BLaER1 treated with 17β-estradiol and CSF1 and Interleukin-3, amounts not matched to agents 10 nM and 100 nM (cell line): ENCODE measurements at regions not wholly inside any gene's neighbourhood (a gene's known extent, or its start where the extent isn't known, plus 50 kb on each side); places are given as distances from the start of the nearest gene placed in this dataset.

ENCODE experiments used
- H3K27ac ChIP-seq, 11 experiments: shearing (Covaris generic); formaldehyde crosslinking; 2 replicates each; pipeline ENCODE4 v1.8.1; 2022
- H3K27me3 ChIP-seq, 11 experiments: shearing (Covaris generic); formaldehyde crosslinking; 2 replicates each; pipeline ENCODE4 v1.8.1; 2022
- H3K36me3 ChIP-seq, 11 experiments: shearing (Covaris generic); formaldehyde crosslinking; 2 replicates each; pipeline ENCODE4 v1.8.1; 2022
- H3K4me1 ChIP-seq, 10 experiments: shearing (Covaris generic); formaldehyde crosslinking; 2 replicates each; pipeline ENCODE4 v1.8.1; 2022
- H3K4me2 ChIP-seq, 11 experiments: shearing (Covaris generic); formaldehyde crosslinking; 2 replicates each; pipeline ENCODE4 v1.8.1; 2022
- H3K4me3 ChIP-seq, 10 experiments: shearing (Covaris generic); formaldehyde crosslinking; 2 replicates each; pipeline ENCODE4 v1.8.1; 2022
- H3K9ac ChIP-seq, 11 experiments: shearing (Covaris generic); formaldehyde crosslinking; 2 replicates each; pipeline ENCODE4 v1.8.1; 2022
- H3K9me3 ChIP-seq, 11 experiments: shearing (Covaris generic); formaldehyde crosslinking; replicated peaks in 1 of 11; 2 replicates each; pipeline ENCODE4 v1.8.1; 2022
- H4K20me1 ChIP-seq, 11 experiments: shearing (Covaris generic); formaldehyde crosslinking; 2 replicates each; pipeline ENCODE4 v1.8.1; 2022
- Cebpa-rat ChIP-seq, 11 experiments: shearing (Covaris generic); IDR thresholded peaks; 2 replicates each; pipeline ENCODE4 v1.8.1; 2022

DNA sequence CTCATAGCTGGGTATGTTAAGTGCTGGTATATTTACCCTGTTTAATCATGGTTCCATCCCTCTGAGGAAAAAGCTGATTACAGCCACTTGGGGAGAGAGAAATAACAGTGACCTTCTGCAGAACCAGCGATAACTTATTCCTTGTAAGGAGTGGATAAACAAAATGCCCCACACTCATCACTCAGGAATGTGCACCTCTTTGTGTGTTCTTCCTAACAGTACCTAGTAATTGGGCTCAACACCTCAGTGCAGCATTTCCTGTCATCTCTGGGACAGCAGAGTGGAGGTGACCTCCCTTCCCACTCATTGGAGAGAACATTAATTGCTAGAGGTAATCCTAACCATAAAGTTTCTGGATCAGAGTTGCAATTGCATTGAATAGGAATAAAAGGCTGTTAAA lies 112.5 kb upstream of the F3 start:
- Histone ChIP-seq H3K4me2 (no peak overlapping the region), H3K4me3 (no peak overlapping the region), H3K9me3 (peaks cover 0 to 3% (median 0%) of the 10 kb centered on the region in 11 experiments; a peak in 1 of 22 replicates)

GRCh38 chr1:94653454-94653853 lies 111.9 kb upstream of the F3 start:
- H3K27ac ChIP-seq: no peak overlapping the region

More for the DNA sequence above, 112.5 kb upstream of the F3 start:
- no peak overlapping the region for H3K27ac ChIP-seq
- no peaks in the 10 kb centered on the region for H4K20me1 ChIP-seq
- no peaks in the 10 kb centered on the region for H3K4me1 ChIP-seq
- no peaks in the 10 kb centered on the region for H3K27me3 ChIP-seq
- H3K36me3 ChIP-seq: no peaks in the 10 kb centered on the region
- no peak for TF ChIP-seq Cebpa-rat (IDR thresholded peaks at IDR 0.05)
- no peak overlapping the region for H3K9ac ChIP-seq

DNA sequence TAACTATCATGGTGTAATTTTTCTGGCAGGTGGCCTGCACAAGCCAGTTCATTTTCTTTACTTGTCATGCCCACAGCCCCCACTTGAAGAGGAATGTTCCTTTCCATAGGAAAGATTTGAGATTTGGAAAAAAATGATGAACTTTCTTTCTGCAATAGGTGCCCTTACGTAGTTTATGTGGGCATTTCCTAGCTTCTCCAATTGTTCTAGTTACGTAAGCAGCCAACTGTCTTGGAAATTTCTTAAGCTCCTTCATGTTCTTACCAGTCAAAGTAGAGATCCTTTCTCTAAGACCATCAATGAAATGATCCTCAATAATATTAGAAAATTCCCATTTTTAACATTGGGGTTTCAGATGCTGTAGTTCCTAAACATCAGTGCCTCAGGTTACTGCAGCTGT lies 109.5 kb upstream of the F3 start:
- Histone ChIP-seq H3K27me3 (no peaks in the 10 kb centered on the region), H3K9ac (no peak overlapping the region), H3K4me3 (no peak overlapping the region), H4K20me1 (no peaks in the 10 kb centered on the region), H3K9me3 (peaks cover 0 to 3% (median 0%) of the 10 kb centered on the region in 11 experiments; a peak in 1 of 22 replicates), H3K4me2 (no peak overlapping the region), H3K27ac (no peak overlapping the region), H3K4me1 (no peaks in the 10 kb centered on the region), H3K36me3 (no peaks in the 10 kb centered on the region)
- no peak for TF ChIP-seq Cebpa-rat (IDR thresholded peaks at IDR 0.05)

More at GRCh38 chr1:94653454-94653853, 111.9 kb upstream of the F3 start:
- Histone ChIP-seq H3K9me3 (peaks cover 0 to 3% (median 0%) of the 10 kb centered on the region in 11 experiments; a peak in 1 of 22 replicates), H3K27me3 (no peaks in the 10 kb centered on the region), H3K9ac (no peak overlapping the region), H3K36me3 (no peaks in the 10 kb centered on the region), H3K4me1 (no peaks in the 10 kb centered on the region), H3K4me2 (no peak overlapping the region), H3K4me3 (no peak overlapping the region), H4K20me1 (no peaks in the 10 kb centered on the region)
- TF ChIP-seq Cebpa-rat (IDR thresholded peaks at IDR 0.05): no peak

DNA sequence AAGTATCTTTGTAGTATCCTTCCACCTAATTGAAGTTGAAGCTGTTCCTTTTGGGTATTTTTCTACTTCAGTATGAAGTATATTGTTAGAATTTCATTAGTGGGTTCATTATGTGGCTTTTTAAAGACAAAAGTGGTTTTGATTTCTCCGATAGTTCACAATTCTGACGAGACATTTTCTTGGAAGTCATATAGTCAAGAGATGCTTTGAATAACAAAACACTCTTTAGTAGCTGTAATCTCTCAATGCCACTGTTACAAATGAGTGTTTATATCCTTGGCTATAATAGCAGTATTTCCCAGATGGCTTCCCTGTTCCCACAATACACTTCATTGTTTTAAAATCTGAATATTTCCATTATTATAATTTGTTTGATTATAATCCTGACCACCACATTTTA lies 108.7 kb upstream of the F3 start:
- Histone ChIP-seq H3K4me3 (no peak overlapping the region), H3K36me3 (no peaks in the 10 kb centered on the region), H3K9me3 (peaks cover 0 to 3% (median 0%) of the 10 kb centered on the region in 11 experiments; a peak in 1 of 22 replicates), H3K27ac (no peak overlapping the region), H4K20me1 (no peaks in the 10 kb centered on the region), H3K4me1 (no peaks in the 10 kb centered on the region), H3K27me3 (no peaks in the 10 kb centered on the region), H3K9ac (no peak overlapping the region), H3K4me2 (no peak overlapping the region)
- no peak for TF ChIP-seq Cebpa-rat (IDR thresholded peaks at IDR 0.05)

GRCh38 chr1:94648225-94649007 lies 106.9 kb upstream of the F3 start:
- Histone ChIP-seq H3K9ac (no peak overlapping the region), H4K20me1 (no peaks in the 10 kb centered on the region), H3K4me2 (no peak overlapping the region), H3K4me1 (no peaks in the 10 kb centered on the region), H3K4me3 (no peak overlapping the region), H3K36me3 (no peaks in the 10 kb centered on the region), H3K27ac (no peak overlapping the region), H3K27me3 (no peaks in the 10 kb centered on the region), H3K9me3 (peaks cover 0 to 3% (median 0%) of the 10 kb centered on the region in 11 experiments; a peak in 1 of 22 replicates)
- TF ChIP-seq Cebpa-rat (IDR thresholded peaks at IDR 0.05): no peak

DNA sequence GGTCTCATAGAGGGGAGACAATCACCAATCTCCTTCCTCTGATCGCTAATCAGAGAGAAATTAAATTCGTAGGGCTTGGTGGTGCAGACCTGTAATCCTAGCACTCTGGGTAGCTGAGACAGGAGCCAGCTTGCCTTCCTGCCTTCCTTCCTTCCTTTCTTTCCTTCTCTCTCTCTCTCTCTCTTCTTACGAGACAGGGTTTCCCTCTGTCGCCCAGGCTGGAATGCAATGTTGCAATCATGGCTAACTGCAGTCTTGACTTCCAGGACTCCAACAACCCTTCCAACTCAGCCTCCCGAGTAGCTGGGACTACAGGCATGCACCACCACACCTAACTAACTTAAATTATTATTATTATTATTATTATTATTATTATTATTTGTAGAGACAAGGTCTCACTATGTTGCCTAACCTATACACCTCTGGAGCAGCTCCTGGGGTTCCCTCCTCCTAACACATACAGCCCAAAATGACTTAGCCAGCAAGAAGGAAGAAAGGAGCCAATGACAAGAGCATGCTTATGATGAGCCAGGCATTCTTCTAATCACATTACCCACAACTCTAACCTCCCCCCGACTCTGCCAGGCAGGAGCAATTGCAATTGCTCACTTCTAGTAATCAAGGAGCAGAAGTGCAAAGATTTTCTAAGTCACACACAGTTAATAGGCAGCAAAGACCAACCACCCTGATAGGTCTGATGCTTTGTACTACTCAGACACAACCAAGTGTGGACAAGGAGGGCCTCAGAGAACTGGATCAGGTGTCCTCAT lies 105.4 kb upstream of the F3 start:
- H3K4me1 ChIP-seq: no peaks in the 10 kb centered on the region
- H4K20me1 ChIP-seq: no peaks in the 10 kb centered on the region
- no peak overlapping the region for H3K4me2 ChIP-seq
- H3K9ac ChIP-seq: no peak overlapping the region
- H3K27me3 ChIP-seq: no peaks in the 10 kb centered on the region
- no peaks in the 10 kb centered on the region for H3K36me3 ChIP-seq
- H3K9me3 ChIP-seq: no peaks in the 10 kb centered on the region; a peak in 1 of 22 replicates
- H3K27ac ChIP-seq: no peak overlapping the region
- no peak overlapping the region for H3K4me3 ChIP-seq
- TF ChIP-seq Cebpa-rat (IDR thresholded peaks at IDR 0.05): no peak

- H3K9ac ChIP-seq: no peak overlapping the region
Measured at GRCh38 chr1:94646141-94646643, 104.6 kb upstream of the F3 start.

DNA sequence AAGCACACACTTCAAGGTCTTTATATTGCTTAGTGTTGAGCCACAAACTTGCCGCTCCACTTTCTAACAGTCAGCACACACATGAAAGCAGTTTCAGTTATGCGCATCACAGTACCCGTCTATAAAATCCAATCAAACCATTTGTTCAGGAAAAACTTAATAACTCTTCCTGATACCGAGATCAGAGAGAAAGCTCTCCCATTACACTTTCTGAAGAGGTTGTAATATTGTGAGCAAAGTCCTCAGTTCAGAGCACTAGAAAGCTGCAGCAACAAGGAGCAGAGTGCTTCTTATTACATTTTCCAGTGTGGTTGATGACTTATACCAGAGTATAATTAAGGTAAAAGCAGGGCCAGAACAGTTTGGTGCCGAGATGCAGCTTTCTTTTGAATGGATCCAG lies 102.8 kb upstream of the F3 start:
- H4K20me1 ChIP-seq: no peaks in the 10 kb centered on the region
- no peak overlapping the region for H3K9ac ChIP-seq
- no peak overlapping the region for H3K27ac ChIP-seq
- TF ChIP-seq Cebpa-rat (IDR thresholded peaks at IDR 0.05): no peak
- H3K4me3 ChIP-seq: no peak overlapping the region
- H3K4me1 ChIP-seq: no peaks in the 10 kb centered on the region
- H3K4me2 ChIP-seq: no peak overlapping the region
- peaks cover 0 to 9% (median 0%) of the 10 kb centered on the region in 11 experiments; a peak in 6 of 22 replicates for H3K9me3 ChIP-seq
- H3K36me3 ChIP-seq: no peaks in the 10 kb centered on the region
- H3K27me3 ChIP-seq: no peaks in the 10 kb centered on the region

More at GRCh38 chr1:94646141-94646643, 104.6 kb upstream of the F3 start:
- Histone ChIP-seq H3K27me3 (no peaks in the 10 kb centered on the region), H4K20me1 (no peaks in the 10 kb centered on the region), H3K36me3 (no peaks in the 10 kb centered on the region), H3K4me2 (no peak overlapping the region), H3K4me3 (no peak overlapping the region), H3K27ac (no peak overlapping the region), H3K9me3 (no peaks in the 10 kb centered on the region), H3K4me1 (no peaks in the 10 kb centered on the region)
- no peak for TF ChIP-seq Cebpa-rat (IDR thresholded peaks at IDR 0.05)

- H3K9me3 ChIP-seq: peaks cover 0 to 9% (median 0%) of the 10 kb centered on the region in 11 experiments; a peak in 6 of 22 replicates
- H3K9ac ChIP-seq: no peak overlapping the region
- no peaks in the 10 kb centered on the region for H4K20me1 ChIP-seq
- no peak overlapping the region for H3K27ac ChIP-seq
- H3K27me3 ChIP-seq: no peaks in the 10 kb centered on the region
- H3K4me2 ChIP-seq: no peak overlapping the region
- no peaks in the 10 kb centered on the region for H3K4me1 ChIP-seq
- H3K4me3 ChIP-seq: no peak overlapping the region
- H3K36me3 ChIP-seq: no peaks in the 10 kb centered on the region
- no peak for TF ChIP-seq Cebpa-rat (IDR thresholded peaks at IDR 0.05)
Measured at GRCh38 chr1:94643819-94644218, 102.3 kb upstream of the F3 start.
